ENCODE measurements at regions not wholly inside any gene's neighbourhood (a gene's known extent, or its start where the extent isn't known, plus 50 kb on each side); places are given as distances from the start of the nearest gene placed in this dataset.

- no peak for TF ChIP-seq MAX (IDR thresholded peaks at IDR 0.05; ENCODE audit: low read depth, low read length)
- TF ChIP-seq POLR2A (IDR thresholded peaks at IDR 0.05; ENCODE audit: extremely low read depth, insufficient read length), result no peak
- TF ChIP-seq CTCF (IDR thresholded peaks at IDR 0.05; ENCODE audit: low read depth, low read length), result no peak
- no peak for TF ChIP-seq MYC (IDR thresholded peaks at IDR 0.05; ENCODE audit: low read depth, low read length)
- no peak overlapping the region for H3K4me3 ChIP-seq (ENCODE audit: low read depth, low read length)
- DNase-seq (ENCODE audit: low read depth), result no peak
Measured at GRCh38 chr20:22400440-22400839, 183.9 kb downstream of the FOXA2 start.

- no peak for TF ChIP-seq MAX (IDR thresholded peaks at IDR 0.05; ENCODE audit: low read depth, low read length)
- TF ChIP-seq CTCF (IDR thresholded peaks at IDR 0.05; ENCODE audit: low read depth, low read length), result no peak
- TF ChIP-seq MYC (IDR thresholded peaks at IDR 0.05; ENCODE audit: low read depth, low read length), result no peak
- TF ChIP-seq POLR2A (IDR thresholded peaks at IDR 0.05; ENCODE audit: extremely low read depth, insufficient read length), result no peak
- DNase-seq (ENCODE audit: low read depth), result no peak
- H3K4me3 ChIP-seq (ENCODE audit: low read depth, low read length), result no peak overlapping the region
Measured at GRCh38 chr20:22394583-22394982, 189.8 kb downstream of the FOXA2 start.

- no peak for DNase-seq (ENCODE audit: low read depth)
- no peak overlapping the region for H3K4me3 ChIP-seq (ENCODE audit: low read depth, low read length)
- TF ChIP-seq MAX (IDR thresholded peaks at IDR 0.05; ENCODE audit: low read depth, low read length) (no peak), CTCF (IDR thresholded peaks at IDR 0.05; ENCODE audit: low read depth, low read length) (no peak), MYC (IDR thresholded peaks at IDR 0.05; ENCODE audit: low read depth, low read length) (no peak), POLR2A (IDR thresholded peaks at IDR 0.05; ENCODE audit: extremely low read depth, insufficient read length) (no peak)
Measured at GRCh38 chr20:22390543-22390903, 193.8 kb downstream of the FOXA2 start.

GRCh38 chr20:22389836-22390542 is 194.4 kb downstream of the FOXA2 start:
- no peak overlapping the region for H3K4me3 ChIP-seq (ENCODE audit: low read depth, low read length)
- DNase-seq (ENCODE audit: low read depth), result no peak
- no peak for TF ChIP-seq MAX (IDR thresholded peaks at IDR 0.05; ENCODE audit: low read depth, low read length)
- no peak for TF ChIP-seq POLR2A (IDR thresholded peaks at IDR 0.05; ENCODE audit: extremely low read depth, insufficient read length)

- DNase-seq (ENCODE audit: low read depth), result no peak
- no peak overlapping the region for H3K4me3 ChIP-seq (ENCODE audit: low read depth, low read length)
- TF ChIP-seq CTCF (IDR thresholded peaks at IDR 0.05; ENCODE audit: low read depth, low read length), result no peak
- TF ChIP-seq POLR2A (IDR thresholded peaks at IDR 0.05; ENCODE audit: extremely low read depth, insufficient read length), result no peak
- TF ChIP-seq MAX (IDR thresholded peaks at IDR 0.05; ENCODE audit: low read depth, low read length), result no peak
- TF ChIP-seq MYC (IDR thresholded peaks at IDR 0.05; ENCODE audit: low read depth, low read length), result no peak
Measured at GRCh38 chr20:22387452-22387851, 196.9 kb downstream of the FOXA2 start.

GRCh38 chr20:22386306-22386623 is 198.1 kb downstream of the FOXA2 start:
- DNase-seq (ENCODE audit: low read depth), result no peak
- H3K4me3 ChIP-seq (ENCODE audit: low read depth, low read length), result no peak overlapping the region
- TF ChIP-seq POLR2A (IDR thresholded peaks at IDR 0.05; ENCODE audit: extremely low read depth, insufficient read length), result no peak
- no peak for TF ChIP-seq MAX (IDR thresholded peaks at IDR 0.05; ENCODE audit: low read depth, low read length)

All from NB4 (cell line).